GM12875 (cell line): ENCODE measurements at regions not wholly inside any gene's neighbourhood (a gene's known extent, or its start where the extent isn't known, plus 50 kb on each side); places are given as distances from the start of the nearest gene placed in this dataset.

Source experiments
- H3K4me3 ChIP-seq: one replicate; pipeline ENCODE4 v1.5.1; 2011; ENCODE audit warnings: low read depth, low read length, control low read depth
- TF ChIP-seq, protein P1 (sequence below): IDR thresholded peaks from 2 replicates; pipeline ENCODE4 v1.5.1; 2011; ENCODE audit warnings: low read depth, mild to moderate bottlenecking, control low read depth, inconsistent platforms, low read length, moderate library complexity, borderline replicate concordance; ENCODE audit not compliant: insufficient read depth

DNA sequence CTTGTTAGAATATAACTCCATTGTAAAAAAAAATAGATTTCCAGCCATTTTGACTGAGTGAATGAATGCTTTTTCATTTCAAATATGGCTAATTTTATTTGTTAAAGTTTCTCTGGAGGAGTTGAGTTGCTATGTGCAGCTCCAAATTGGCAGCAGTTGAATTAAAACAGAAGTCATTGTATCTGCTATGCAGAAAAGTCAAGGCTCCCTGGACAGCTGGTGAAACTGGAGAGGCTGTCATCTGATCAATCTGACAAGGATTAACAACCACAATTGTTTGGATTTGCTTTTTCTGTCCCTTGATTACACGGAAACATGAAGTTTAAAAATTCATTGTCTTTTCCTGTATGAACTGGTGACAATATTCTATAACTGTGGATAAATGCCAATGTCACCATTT lies 713.9 kb downstream of the EFNA5 start:
- TF ChIP-seq, protein P1, sequence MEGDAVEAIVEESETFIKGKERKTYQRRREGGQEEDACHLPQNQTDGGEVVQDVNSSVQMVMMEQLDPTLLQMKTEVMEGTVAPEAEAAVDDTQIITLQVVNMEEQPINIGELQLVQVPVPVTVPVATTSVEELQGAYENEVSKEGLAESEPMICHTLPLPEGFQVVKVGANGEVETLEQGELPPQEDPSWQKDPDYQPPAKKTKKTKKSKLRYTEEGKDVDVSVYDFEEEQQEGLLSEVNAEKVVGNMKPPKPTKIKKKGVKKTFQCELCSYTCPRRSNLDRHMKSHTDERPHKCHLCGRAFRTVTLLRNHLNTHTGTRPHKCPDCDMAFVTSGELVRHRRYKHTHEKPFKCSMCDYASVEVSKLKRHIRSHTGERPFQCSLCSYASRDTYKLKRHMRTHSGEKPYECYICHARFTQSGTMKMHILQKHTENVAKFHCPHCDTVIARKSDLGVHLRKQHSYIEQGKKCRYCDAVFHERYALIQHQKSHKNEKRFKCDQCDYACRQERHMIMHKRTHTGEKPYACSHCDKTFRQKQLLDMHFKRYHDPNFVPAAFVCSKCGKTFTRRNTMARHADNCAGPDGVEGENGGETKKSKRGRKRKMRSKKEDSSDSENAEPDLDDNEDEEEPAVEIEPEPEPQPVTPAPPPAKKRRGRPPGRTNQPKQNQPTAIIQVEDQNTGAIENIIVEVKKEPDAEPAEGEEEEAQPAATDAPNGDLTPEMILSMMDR = no peak
- H3K4me3 ChIP-seq = no peak overlapping the region

DNA sequence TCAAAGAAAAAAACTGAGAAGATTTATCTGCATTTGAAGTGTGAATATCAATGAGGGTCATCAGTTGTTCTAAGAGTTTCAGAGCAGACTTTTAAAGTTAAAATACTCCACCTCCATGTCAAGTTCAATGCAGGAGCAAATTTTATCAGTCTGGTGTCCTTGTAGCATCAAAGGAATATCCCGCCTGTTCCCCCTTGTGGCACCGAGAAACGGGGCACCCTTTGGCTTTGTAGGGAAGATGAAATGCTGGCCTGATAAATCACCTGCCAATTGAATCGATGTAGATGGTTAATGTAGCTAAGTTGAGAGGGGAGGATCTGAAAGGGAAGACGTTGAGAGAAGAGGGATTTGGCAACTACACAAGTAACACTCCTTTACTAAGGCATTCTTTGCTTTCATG lies 714.5 kb downstream of the EFNA5 start:
- TF ChIP-seq, protein P1 = no peak
- H3K4me3 ChIP-seq = no peak overlapping the region

DNA sequence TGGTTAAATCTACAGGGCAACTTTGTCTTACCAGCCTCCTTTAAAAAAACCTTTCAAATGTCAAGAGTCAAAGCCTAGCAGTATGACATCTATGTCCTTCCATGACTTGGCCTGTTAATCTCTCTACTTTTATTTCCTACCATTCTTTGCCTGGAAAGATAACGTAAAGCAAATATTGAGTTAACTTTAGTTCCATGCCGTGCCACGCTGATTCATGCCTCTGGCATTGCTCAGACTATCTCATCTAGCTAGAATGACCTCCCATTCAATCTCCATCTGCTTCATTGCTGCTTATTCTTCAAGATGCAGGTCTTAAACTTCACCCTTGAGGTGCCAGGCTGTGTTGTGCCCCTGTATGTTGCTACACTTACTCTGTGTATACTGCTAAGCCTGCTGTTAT lies 729.8 kb downstream of the EFNA5 start:
- TF ChIP-seq, protein P1 = no peak
- no peak overlapping the region for H3K4me3 ChIP-seq

DNA sequence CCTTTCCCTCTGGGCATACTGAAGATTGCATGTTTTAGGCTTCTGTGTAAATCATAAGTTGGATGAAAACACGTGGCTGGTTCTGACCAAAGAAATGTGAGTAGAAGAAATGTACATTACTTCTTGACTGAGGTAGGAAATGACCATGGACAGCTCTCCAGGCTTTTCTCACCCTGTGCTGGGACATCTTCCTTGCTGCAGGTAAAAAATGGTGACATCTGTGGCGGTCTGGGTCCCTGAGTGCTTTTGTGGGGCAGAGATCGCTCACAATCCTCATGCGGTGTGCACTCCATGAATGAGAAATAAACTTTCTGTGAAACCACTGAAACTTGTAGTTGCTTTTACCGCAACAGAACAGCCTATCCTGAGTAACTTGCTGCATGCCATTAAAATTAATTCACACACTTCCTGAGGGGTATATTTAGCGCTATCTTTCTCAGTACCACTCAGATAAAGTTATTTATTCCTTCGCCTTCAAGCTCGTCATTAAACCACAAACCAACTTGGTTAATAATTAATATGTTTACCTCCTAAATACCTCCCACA lies 730.4 kb downstream of the EFNA5 start:
- TF ChIP-seq, protein P1 = no peak
- H3K4me3 ChIP-seq = no peak overlapping the region

DNA sequence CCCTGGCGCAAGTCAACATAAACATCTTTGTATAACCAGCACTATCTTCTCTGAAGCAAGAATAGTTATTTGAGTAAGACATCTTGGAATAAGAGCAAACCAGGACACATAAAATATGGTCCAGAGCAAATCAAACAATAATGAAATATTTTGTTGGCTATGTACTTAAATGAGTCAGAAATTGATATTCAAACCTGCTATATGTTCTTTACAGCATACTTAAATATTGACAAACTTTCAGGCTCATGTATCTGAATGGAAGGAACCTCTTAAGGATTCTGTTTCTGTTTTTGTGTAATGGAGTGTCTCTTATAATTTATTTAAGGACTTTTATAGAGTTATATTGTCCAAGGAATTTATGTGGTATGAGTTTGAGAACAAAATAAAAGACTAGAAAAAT lies 747.3 kb downstream of the EFNA5 start:
- H3K4me3 ChIP-seq = no peak overlapping the region
- TF ChIP-seq, protein P1 = no peak

DNA sequence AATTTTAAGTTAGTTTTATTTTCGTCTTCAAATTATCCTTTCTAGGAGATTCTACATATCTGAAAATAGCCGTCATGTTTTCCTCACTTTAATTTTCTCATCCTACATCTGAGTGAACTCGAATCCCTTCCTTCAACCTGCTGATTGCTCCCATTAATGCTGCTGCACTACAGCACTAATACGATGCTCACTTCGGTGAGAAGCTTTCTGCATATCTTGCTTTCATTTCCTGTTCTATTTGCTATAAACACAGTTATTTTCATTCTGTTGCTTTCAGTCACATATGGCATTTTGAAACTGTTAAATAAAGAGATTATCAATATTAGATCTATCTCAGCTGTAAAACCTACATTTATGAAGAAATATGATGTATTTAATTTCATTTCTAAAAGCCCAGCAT lies 749.2 kb downstream of the EFNA5 start:
- TF ChIP-seq, protein P1 = no peak
- H3K4me3 ChIP-seq = no peak overlapping the region

DNA sequence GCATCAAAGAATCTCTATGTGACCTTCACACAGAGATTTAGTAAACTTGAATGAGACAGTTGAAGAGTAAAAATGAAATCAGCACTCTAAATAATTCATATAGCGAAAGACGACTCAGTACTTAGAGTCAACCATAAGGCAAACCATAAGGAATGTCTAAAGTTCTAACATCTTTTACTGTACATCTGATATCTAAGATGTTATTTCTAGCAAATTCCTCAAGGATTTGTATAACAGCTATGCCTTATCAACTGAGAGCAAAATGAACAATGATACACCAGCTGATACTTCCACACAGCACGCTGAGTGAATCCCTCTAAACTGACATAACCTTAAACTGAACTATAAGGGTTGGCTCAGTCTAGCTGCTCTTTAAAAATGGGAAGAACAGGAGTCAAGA lies 760.3 kb downstream of the EFNA5 start:
- H3K4me3 ChIP-seq = no peak overlapping the region
- TF ChIP-seq, protein P1 = no peak
